Inflammatory macrophage treated with lipopolysaccharide for 4 hours (primary cell): ENCODE measurements at regions not wholly inside any gene's neighbourhood (a gene's known extent, or its start where the extent isn't known, plus 50 kb on each side); places are given as distances from the start of the nearest gene placed in this dataset.
"Not testable (repeated sequence)": the region's sequence is repeated elsewhere in the genome, so short reads cannot be mapped to it uniquely, and the experiment has no call there.

Experiments used
- DNase-seq: peaks from one replicate; pipeline ENCODE4 v3.0.0-alpha.2; 2020

DNA sequence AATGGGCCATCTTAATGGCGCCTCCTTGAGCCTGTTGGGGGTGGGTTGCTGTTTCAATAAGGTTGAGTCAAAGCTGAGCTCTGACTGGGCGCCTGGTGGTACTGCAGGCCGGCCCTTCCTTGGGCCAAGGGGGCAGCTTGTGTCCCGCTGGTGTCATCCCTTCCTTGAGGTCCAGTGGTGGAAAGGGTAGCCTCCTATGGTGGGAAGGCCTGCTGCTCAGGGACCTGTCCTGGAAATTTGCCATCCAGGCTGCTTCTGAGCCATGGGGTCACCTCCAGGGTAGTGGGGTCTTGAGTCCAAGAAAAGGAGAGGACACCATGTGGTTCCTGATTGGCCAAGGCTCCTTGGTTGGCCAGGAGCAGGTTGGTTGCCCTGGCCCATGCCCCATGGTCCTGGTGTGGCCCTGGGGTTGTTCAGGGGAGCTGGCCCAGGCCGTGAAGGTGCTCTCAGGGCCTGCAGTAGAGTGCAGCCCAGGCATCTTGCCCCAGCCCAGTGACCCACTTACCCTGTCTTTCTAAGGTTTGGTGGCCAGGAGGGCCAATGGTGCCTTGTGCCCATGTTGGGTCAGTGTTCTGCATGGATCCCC, 188.7 kb downstream of the UBE3A start:
- no peak for DNase-seq

DNA sequence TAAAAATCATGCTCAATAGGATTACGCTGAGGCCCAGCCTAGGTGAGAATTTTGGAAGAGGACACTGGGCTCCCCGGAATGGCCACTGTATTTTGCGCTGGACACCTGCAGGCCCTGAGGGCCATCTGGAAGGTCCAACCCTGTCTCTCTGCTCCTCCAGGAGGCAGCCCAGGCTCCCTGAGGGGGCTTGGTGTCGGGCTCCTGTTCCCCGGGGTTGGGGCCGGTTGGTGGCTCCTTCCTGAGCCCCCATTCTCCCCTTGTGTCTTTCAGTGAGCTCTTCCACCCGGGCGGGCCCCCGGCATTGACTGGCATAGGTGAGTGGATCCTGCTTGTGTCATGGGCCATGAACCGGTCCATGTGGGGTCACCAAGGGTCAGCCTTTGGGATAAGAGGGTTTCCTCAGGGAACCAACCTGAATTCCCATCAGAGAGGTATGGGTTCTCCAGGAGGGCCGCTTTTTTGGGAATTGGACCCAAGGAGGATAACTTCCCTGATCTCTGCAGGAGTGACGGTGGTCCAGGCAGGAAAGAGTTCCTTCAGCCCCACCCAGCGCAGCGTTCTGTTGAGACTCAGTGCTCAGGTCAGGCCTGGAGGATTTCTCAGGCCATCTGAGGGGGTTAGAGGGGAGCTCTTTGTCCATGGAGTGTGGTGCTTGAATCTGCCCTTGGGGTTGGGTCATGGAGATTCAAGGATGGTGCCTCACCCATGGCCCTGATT, 187.8 kb downstream of the UBE3A start:
- no peak for DNase-seq

DNA sequence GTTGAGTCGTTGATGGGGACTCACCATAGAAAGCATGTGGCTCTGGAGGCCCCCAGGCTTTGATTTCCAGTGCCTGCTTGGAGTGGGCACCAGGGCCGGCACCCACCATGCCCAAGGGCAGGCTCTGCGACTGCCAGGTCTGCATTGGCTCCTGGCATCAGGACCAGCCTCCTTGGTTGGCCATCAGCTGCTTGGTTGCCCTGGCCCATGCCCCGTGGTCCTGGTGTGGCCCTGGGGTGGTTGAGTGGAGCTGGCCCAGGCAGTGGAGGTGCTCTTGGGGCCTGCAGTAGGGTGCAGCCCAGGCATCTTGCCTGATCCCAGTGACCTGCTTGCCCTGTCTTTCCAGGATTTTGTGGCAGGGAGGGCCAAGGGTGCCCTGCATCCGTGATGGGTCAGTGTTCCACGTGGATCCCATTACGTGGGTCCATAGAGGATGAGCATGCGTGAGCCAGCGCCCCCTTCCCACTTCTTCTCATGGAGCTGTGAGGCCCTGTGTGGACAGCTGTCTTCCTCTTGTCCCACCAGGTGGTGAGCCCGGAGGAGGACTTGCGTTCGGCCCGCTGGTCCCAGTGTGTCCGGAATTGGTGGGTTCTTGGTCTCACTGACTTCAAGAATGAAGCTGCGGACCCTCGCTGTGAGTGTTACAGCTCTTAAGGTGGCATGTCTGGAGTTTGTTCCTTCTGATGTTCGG, 187.0 kb downstream of the UBE3A start:
- DNase-seq: no peak

DNA sequence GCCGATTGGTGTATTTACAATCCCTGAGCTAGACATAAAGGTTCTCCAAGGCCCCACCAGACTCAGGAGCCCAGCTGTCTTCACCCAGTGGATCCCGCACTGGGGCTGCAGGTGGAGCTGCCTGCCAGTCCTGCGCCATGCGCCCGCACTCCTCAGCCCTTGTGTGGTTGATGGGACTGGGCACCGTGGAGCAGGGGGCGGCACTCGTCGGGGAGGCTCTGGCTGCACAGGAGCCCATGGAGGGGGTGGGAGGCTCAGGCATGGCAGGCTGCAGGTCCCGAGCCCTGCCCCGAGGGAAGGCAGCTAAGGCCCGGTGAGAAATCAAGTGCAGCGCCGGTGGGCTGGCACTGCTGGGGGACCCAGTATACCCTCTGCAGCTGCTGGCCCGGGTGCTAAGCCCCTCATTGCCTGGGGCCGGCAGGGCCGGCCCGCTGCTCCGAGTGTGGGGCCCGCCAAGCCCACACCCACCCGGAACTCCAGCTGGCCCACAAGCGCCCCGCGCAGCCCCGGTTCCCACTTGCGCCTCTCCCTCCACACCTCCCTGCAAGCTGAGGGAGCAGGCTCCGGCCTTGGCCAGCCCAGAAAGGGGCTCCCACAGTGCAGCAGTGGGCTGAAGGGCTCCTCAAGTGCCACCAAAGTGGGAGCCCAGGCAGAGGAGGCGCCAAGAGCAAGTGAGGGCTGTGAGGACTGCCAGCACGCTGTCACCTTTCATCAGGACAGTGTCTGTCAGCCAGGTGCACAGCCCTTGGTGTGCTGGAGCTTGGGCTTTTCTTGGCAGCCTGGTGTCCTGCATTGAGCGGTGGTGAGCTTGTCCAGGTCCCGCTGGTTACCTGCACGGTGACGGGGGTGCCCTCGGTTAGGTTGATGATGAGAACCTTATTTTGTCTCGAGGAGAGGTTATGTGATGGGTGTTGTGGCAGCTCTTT, 185.5 kb downstream of the UBE3A start:
- not testable (repeated sequence) for DNase-seq

DNA sequence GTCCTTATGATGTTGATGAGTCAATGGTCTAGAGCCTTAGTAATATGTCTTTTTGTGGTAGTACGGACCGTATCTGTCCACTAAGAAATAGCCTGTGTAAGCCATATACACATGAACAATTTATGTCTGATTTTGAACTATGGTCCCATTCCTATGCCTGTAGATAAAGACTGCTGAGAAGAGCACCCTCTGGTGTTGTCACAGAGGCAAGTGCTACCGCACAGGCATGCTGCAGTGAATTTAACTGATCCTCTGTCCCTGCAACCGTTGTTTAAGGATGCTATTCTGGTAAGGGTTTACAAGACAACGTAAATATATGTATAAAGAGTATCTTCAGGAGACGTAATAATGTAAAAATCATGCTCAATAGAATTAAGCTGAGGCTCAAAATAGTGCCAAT, 170.7 kb downstream of the UBE3A start:
- no peak for DNase-seq
